ENCODE measurements at regions not wholly inside any gene's neighbourhood (a gene's known extent, or its start where the extent isn't known, plus 50 kb on each side); places are given as distances from the start of the nearest gene placed in this dataset.

GRCh38 chr14:22382395-22382794 lies 206.6 kb downstream of the DAD1 start:
- ChIA-PET CTCF (no interaction called here), POLR2A (no interaction called here)
- TF ChIP-seq SUZ12 (IDR thresholded peaks at IDR 0.05), result no peak
- TF ChIP-seq, protein P1, sequence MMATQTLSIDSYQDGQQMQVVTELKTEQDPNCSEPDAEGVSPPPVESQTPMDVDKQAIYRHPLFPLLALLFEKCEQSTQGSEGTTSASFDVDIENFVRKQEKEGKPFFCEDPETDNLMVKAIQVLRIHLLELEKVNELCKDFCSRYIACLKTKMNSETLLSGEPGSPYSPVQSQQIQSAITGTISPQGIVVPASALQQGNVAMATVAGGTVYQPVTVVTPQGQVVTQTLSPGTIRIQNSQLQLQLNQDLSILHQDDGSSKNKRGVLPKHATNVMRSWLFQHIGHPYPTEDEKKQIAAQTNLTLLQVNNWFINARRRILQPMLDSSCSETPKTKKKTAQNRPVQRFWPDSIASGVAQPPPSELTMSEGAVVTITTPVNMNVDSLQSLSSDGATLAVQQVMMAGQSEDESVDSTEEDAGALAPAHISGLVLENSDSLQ (IDR thresholded peaks at IDR 0.05), result no peak
- TF ChIP-seq CTBP1 (IDR thresholded peaks at IDR 0.05; ENCODE audit: borderline replicate concordance), result no peak
- TF ChIP-seq LEF1 (IDR thresholded peaks at IDR 0.05; ENCODE audit: borderline replicate concordance), result no peak
- no peak for TF ChIP-seq FOXK2 (IDR thresholded peaks at IDR 0.05)
- TF ChIP-seq FOXM1 (IDR thresholded peaks at IDR 0.05; ENCODE audit: borderline replicate concordance), result no peak
- TF ChIP-seq HDGF (IDR thresholded peaks at IDR 0.05; ENCODE audit: borderline replicate concordance), result no peak
- TF ChIP-seq NFRKB (IDR thresholded peaks at IDR 0.05), result no peak
- TF ChIP-seq ARNT (IDR thresholded peaks at IDR 0.05), result no peak
- no peak for TF ChIP-seq L3MBTL2 (conservative IDR thresholded peaks at IDR 0.05)
- no peak for TF ChIP-seq SP1 (IDR thresholded peaks at IDR 0.05)
- no peak for TF ChIP-seq ELF4 (IDR thresholded peaks at IDR 0.05)
- TF ChIP-seq TARDBP (IDR thresholded peaks at IDR 0.05), result no peak
- DNase-seq (ENCODE audit: extremely low spot score), result no peak

- DNase-seq (ENCODE audit: extremely low spot score), result no peak
- ChIA-PET CTCF (interaction anchor here (1.0 to 1.7 kb wide), 2 partner anchors 8 to 61 kb away, joined by 4 to 7 read pairs; no protein-coding TSS in a partner anchor), POLR2A (no interaction called here)
- TF ChIP-seq SUZ12 (IDR thresholded peaks at IDR 0.05), result no peak
These were observed 207.3 kb downstream of the DAD1 start for GRCh38 chr14:22381766-22382165.

- ChIA-PET CTCF (interaction anchor here (0.8 to 1.7 kb wide), 3 partner anchors 9 to 62 kb away, joined by 4 to 7 read pairs (median 4); no protein-coding TSS in a partner anchor), POLR2A (no interaction called here)
- no peak for TF ChIP-seq LEF1 (IDR thresholded peaks at IDR 0.05; ENCODE audit: borderline replicate concordance)
- no peak for TF ChIP-seq FOXA1 (IDR thresholded peaks at IDR 0.05)
- no peak for TF ChIP-seq HDGF (IDR thresholded peaks at IDR 0.05; ENCODE audit: borderline replicate concordance)
- TF ChIP-seq L3MBTL2 (conservative IDR thresholded peaks at IDR 0.05), result no peak
- TF ChIP-seq CTBP1 (IDR thresholded peaks at IDR 0.05; ENCODE audit: borderline replicate concordance), result no peak
- no peak for TF ChIP-seq BHLHE40 (IDR thresholded peaks at IDR 0.05; ENCODE audit: borderline replicate concordance)
- no peak for TF ChIP-seq SUZ12 (IDR thresholded peaks at IDR 0.05)
- no peak for TF ChIP-seq FOXM1 (IDR thresholded peaks at IDR 0.05; ENCODE audit: borderline replicate concordance)
- TF ChIP-seq, protein P1 (IDR thresholded peaks at IDR 0.05), result no peak
- TF ChIP-seq NFRKB (IDR thresholded peaks at IDR 0.05), result no peak
- no peak for TF ChIP-seq SP1 (IDR thresholded peaks at IDR 0.05)
- no peak for TF ChIP-seq ARNT (IDR thresholded peaks at IDR 0.05)
- no peak for TF ChIP-seq ZNF384 (IDR thresholded peaks at IDR 0.05)
- TF ChIP-seq ELF4 (IDR thresholded peaks at IDR 0.05), result no peak
- no peak for TF ChIP-seq FOXK2 (IDR thresholded peaks at IDR 0.05)
- DNase-seq (ENCODE audit: extremely low spot score), result no peak
These were observed 207.6 kb downstream of the DAD1 start for GRCh38 chr14:22381408-22381760.

DNA sequence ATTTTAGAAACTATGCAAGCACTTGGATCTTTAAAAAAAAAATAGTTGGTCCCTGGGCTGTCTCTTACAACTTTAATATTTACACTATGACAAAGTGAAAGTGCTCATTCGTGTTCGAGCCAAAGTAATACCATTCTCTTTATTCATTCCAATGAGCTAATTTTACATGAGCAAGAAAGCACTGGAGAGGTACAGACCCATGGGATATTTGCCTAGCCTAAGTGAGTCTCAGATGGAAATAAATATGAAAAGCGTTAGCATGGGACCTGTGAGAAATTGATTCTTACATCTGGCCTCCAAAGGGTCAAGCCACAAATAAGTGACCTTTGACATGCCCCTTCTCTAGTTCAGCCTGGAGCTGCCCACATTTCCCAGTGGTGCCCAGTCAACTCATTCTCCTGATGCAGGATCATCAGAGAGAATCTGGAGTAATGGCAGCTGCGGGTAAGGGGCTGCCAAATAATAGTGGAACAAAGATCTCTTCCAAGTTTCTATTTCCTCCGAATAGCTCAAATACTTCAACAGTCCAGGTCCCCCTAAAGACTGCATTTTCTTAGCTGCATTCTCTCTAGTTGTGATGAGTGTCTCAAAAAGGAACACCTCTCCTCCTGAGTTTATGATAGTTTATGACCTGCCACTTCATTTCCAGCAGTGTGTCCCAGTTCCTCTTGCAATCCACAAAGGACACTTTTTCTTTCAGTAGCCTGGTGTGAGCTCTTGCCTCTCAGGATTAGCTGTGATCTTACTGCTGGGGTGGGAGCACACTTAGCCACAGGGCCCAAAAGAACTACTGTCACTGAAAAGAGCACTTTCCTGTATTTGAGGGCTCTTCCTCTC lies 208.2 kb downstream of the DAD1 start:
- TF ChIP-seq HDGF (IDR thresholded peaks at IDR 0.05; ENCODE audit: borderline replicate concordance) (no peak), SUZ12 (IDR thresholded peaks at IDR 0.05) (no peak), ZNF384 (IDR thresholded peaks at IDR 0.05) (no peak), FOXA1 (IDR thresholded peaks at IDR 0.05) (no peak), L3MBTL2 (conservative IDR thresholded peaks at IDR 0.05) (no peak), CTBP1 (IDR thresholded peaks at IDR 0.05; ENCODE audit: borderline replicate concordance) (no peak), FOXK2 (IDR thresholded peaks at IDR 0.05) (no peak), FOXM1 (IDR thresholded peaks at IDR 0.05; ENCODE audit: borderline replicate concordance) (no peak), BHLHE40 (IDR thresholded peaks at IDR 0.05; ENCODE audit: borderline replicate concordance) (no peak), SP1 (IDR thresholded peaks at IDR 0.05) (no peak), LEF1 (IDR thresholded peaks at IDR 0.05; ENCODE audit: borderline replicate concordance) (no peak), NFRKB (IDR thresholded peaks at IDR 0.05) (no peak), ARNT (IDR thresholded peaks at IDR 0.05) (no peak), ELF4 (IDR thresholded peaks at IDR 0.05) (no peak), TARDBP (IDR thresholded peaks at IDR 0.05) (no peak)
- TF ChIP-seq, protein P1 (IDR thresholded peaks at IDR 0.05), result no peak

GRCh38 chr14:22379727-22380126 lies 209.3 kb downstream of the DAD1 start:
- TF ChIP-seq HDGF (IDR thresholded peaks at IDR 0.05; ENCODE audit: borderline replicate concordance) (no peak), LEF1 (IDR thresholded peaks at IDR 0.05; ENCODE audit: borderline replicate concordance) (no peak), ELF4 (IDR thresholded peaks at IDR 0.05) (no peak), ARNT (IDR thresholded peaks at IDR 0.05) (no peak), BHLHE40 (IDR thresholded peaks at IDR 0.05; ENCODE audit: borderline replicate concordance) (no peak), SP1 (IDR thresholded peaks at IDR 0.05) (no peak), NFRKB (IDR thresholded peaks at IDR 0.05) (no peak), FOXA1 (IDR thresholded peaks at IDR 0.05) (no peak), FOXK2 (IDR thresholded peaks at IDR 0.05) (no peak), L3MBTL2 (conservative IDR thresholded peaks at IDR 0.05) (no peak), CTBP1 (IDR thresholded peaks at IDR 0.05; ENCODE audit: borderline replicate concordance) (no peak), TARDBP (IDR thresholded peaks at IDR 0.05) (no peak), FOXM1 (IDR thresholded peaks at IDR 0.05; ENCODE audit: borderline replicate concordance) (no peak), ZNF384 (IDR thresholded peaks at IDR 0.05) (no peak), SUZ12 (IDR thresholded peaks at IDR 0.05) (no peak)
- TF ChIP-seq, protein P1 (IDR thresholded peaks at IDR 0.05), result no peak
- no peak for DNase-seq (ENCODE audit: extremely low spot score)
- POLR2A ChIA-PET, result no interaction called here
- CTCF ChIA-PET, result no interaction called here

More for the DNA sequence above, 208.2 kb downstream of the DAD1 start:
- no peak for DNase-seq (ENCODE audit: extremely low spot score)
- ChIA-PET CTCF (interaction anchor here (0.6 to 1.7 kb wide), 7 partner anchors 9 to 93 kb away, joined by 3 to 7 read pairs (median 4); no protein-coding TSS in a partner anchor), POLR2A (no interaction called here)

Measured in HEK293T (cell line).